HepG2 (cell line): ENCODE measurements at regions not wholly inside any gene's neighbourhood (a gene's known extent, or its start where the extent isn't known, plus 50 kb on each side); places are given as distances from the start of the nearest gene placed in this dataset.

Source experiments
- ATAC-seq: fragments of 200-7000 bp; cut with Tn5 transposase; 3 replicates; pipeline ENCODE4 v1.9.1; 2020; ENCODE audit warnings: mild to moderate bottlenecking, moderate library complexity
- BruUV-seq: library from RNA; stranded (reverse); fragments of 400-500 nt; replicated peaks from 2 replicates; lab custom pipeline; 2021; lab: Mats Ljungman, UMichigan
- CTCF ChIA-PET: fragments of 300-600 bp; formaldehyde crosslinking; extraction: SDS; loops from one replicate; lab custom pipeline; 2021; ENCODE audit warnings: low total read pairs, inconsistent platforms, low intra/inter-chr PET ratio; lab: Yijun Ruan, JAX
- POLR2A ChIA-PET: fragments of 350-600 bp; sonication (Branson Sonifier 250); formaldehyde crosslinking; loops from one replicate; lab custom pipeline; 2020; ENCODE audit warnings: antibody characterized with exemption, inconsistent platforms; lab: Yijun Ruan, JAX
- DNase-seq: peaks from one replicate; pipeline ENCODE4 v3.0.0-alpha.2; 2015; ENCODE audit warnings: low spot score
- FAIRE-seq: peaks from 3 replicates; lab custom pipeline; 2011; peaks lifted over from hg19 to GRCh38; lab: Jason Lieb, UNC
- H2AFZ ChIP-seq: one replicate; pipeline ENCODE4 v1.6.1; 2011; ENCODE audit warnings: low read length, inconsistent platforms
- H3K27ac ChIP-seq: fragments of 300-600 bp; 3 replicates; pipeline ENCODE4 v1.8.0; 2011; ENCODE audit warnings: mixed run types, mild to moderate bottlenecking, mixed read lengths, low read length, inconsistent platforms; ENCODE audit not compliant: insufficient read depth; ENCODE audit errors: extremely low read length
- H3K27me3 ChIP-seq, 2 experiments: fragments of 200-600 bp in 1 of 2; 2 replicates in 1 of 2; 3 replicates in 1 of 2; pipeline versions ENCODE4 v1.6.0 to v1.8.0; 2011; ENCODE audit warnings: low read length in 2 of 2, mild to moderate bottlenecking in 2 of 2, moderate library complexity in 2 of 2, inconsistent platforms in 1 of 2; ENCODE audit not compliant: insufficient read depth in 2 of 2, control insufficient read depth in 1 of 2
- H3K36me3 ChIP-seq, 2 experiments: fragments of 200-600 bp in 1 of 2; replicated peaks in 1 of 2; 2 replicates in 1 of 2; 3 replicates in 1 of 2; pipeline versions ENCODE4 v1.5.1 to v1.8.0; 2011; ENCODE audit warnings: low read length in 2 of 2, inconsistent platforms in 1 of 2; ENCODE audit not compliant: insufficient read depth in 2 of 2, control insufficient read depth in 1 of 2
- H3K4me1 ChIP-seq: 2 replicates; pipeline ENCODE4 v1.5.1; 2012; ENCODE audit warnings: low read length, inconsistent platforms; ENCODE audit not compliant: insufficient read depth
- H3K4me2 ChIP-seq: 2 replicates; pipeline ENCODE4 v1.6.0; 2011; ENCODE audit warnings: low read depth, low read length, inconsistent platforms
- H3K4me3 ChIP-seq, 3 experiments: fragments of 200-600 bp in 1 of 3; sonication (generic), shearing (Covaris generic) in 1 of 3; replicated peaks in 1 of 3; 2 replicates each; pipeline ENCODE4 v1.5.1; 2011 to 2016; ENCODE audit warnings: low read length in 3 of 3, inconsistent platforms in 2 of 3, low read depth in 2 of 3, mild to moderate bottlenecking in 2 of 3, control low read depth in 1 of 3, mixed read lengths in 1 of 3; ENCODE audit not compliant: insufficient read depth in 1 of 3
- H3K79me2 ChIP-seq: one replicate; pipeline ENCODE4 v1.6.1; 2011; ENCODE audit warnings: low read length, inconsistent platforms; ENCODE audit not compliant: insufficient read depth
- H3K9ac ChIP-seq: 2 replicates; pipeline ENCODE4 v1.6.0; 2011; ENCODE audit warnings: mild to moderate bottlenecking, low read depth, low read length, inconsistent platforms; ENCODE audit not compliant: insufficient read depth
- H3K9me3 ChIP-seq: 2 replicates; pipeline ENCODE4 v1.5.1; 2012; ENCODE audit warnings: mild to moderate bottlenecking, low read length
- H4K20me1 ChIP-seq: 2 replicates; pipeline ENCODE4 v1.6.0; 2011; ENCODE audit warnings: inconsistent platforms, mild to moderate bottlenecking, low read length, moderate library complexity; ENCODE audit not compliant: insufficient read depth
- AHDC1 ChIP-seq: sonication (generic); formaldehyde crosslinking; IDR thresholded peaks from 2 replicates; pipeline ENCODE4 v1.5.1; 2020; ENCODE audit warnings: mild to moderate bottlenecking, missing genetic modification reagents, borderline replicate concordance
- CREB1 ChIP-seq, 2 experiments: fragments of 450-650 bp in 1 of 2; IDR thresholded peaks; 2 replicates each; pipeline ENCODE4 v1.6.1; 2016 to 2017; ENCODE audit warnings: control low read depth in 1 of 2, mild to moderate bottlenecking in 1 of 2, missing compliant biosample characterization in 1 of 2, missing genetic modification characterization in 1 of 2
- EEA1 ChIP-seq: sonication (generic); formaldehyde crosslinking; IDR thresholded peaks from 2 replicates; pipeline ENCODE4 v1.5.1; 2020; ENCODE audit warnings: mild to moderate bottlenecking, missing genetic modification reagents, borderline replicate concordance
- HBP1 ChIP-seq: IDR thresholded peaks from 2 replicates; pipeline ENCODE4 v1.6.1; 2016; ENCODE audit warnings: low read depth, control low read depth
- HMGXB4 ChIP-seq, 2 experiments: sonication (generic) in 1 of 2; formaldehyde crosslinking in 1 of 2; IDR thresholded peaks; 2 replicates each; pipeline versions ENCODE4 v1.4.0 to v1.6.1; 2018 to 2020; ENCODE audit warnings: missing genetic modification reagents in 2 of 2, borderline replicate concordance in 1 of 2, low read depth in 1 of 2, mild to moderate bottlenecking in 1 of 2, missing biosample characterization in 1 of 2
- MNT ChIP-seq: fragments of 450-650 bp; IDR thresholded peaks from 2 replicates; pipeline ENCODE4 v1.6.1; 2016
- REPIN1 ChIP-seq: sonication (generic); formaldehyde crosslinking; IDR thresholded peaks from 2 replicates; pipeline ENCODE4 v1.8.0; 2022; ENCODE audit warnings: missing genetic modification reagents, low read depth, mild to moderate bottlenecking, borderline replicate concordance
- SNAPC5 ChIP-seq: sonication (generic); formaldehyde crosslinking; IDR thresholded peaks from 2 replicates; pipeline ENCODE4 v1.8.1; 2023; ENCODE audit warnings: mild to moderate bottlenecking, missing genetic modification reagents, borderline replicate concordance
- TBP ChIP-seq: sonication (generic); formaldehyde crosslinking; IDR thresholded peaks from 2 replicates; pipeline ENCODE4 v1.5.0; 2020; ENCODE audit warnings: missing genetic modification reagents
- TMF1 ChIP-seq: sonication (generic); formaldehyde crosslinking; IDR thresholded peaks from 2 replicates; pipeline ENCODE4 v1.8.1; 2022; ENCODE audit warnings: low read depth, missing genetic modification reagents
- ZNF326 ChIP-seq: sonication (generic); formaldehyde crosslinking; IDR thresholded peaks from 2 replicates; pipeline ENCODE4 v1.4.0; 2020; ENCODE audit warnings: missing genetic modification reagents, borderline replicate concordance
- ZNF331 ChIP-seq: sonication (generic); formaldehyde crosslinking; IDR thresholded peaks from 2 replicates; pipeline ENCODE4 v1.4.0; 2020; ENCODE audit warnings: missing genetic modification reagents
- ZNF652 ChIP-seq: IDR thresholded peaks from 2 replicates; pipeline ENCODE4 v1.6.1; 2016; ENCODE audit warnings: low read depth, borderline replicate concordance
- ZNF674 ChIP-seq: sonication (generic); formaldehyde crosslinking; IDR thresholded peaks from 2 replicates; pipeline ENCODE4 v1.5.0; 2020; ENCODE audit warnings: low read depth, mild to moderate bottlenecking, missing genetic modification reagents
- WGBS: methylation state at CpG from one replicate; pipeline ENCODE4 v1.1.6; 2017; ENCODE audit warnings: low lambda C conversion rate; 5-methylcytosine and 5-hydroxymethylcytosine counted together
- in situ Hi-C: cut with HindIII; loops from 2 replicates; pipeline ENCODE4 v1.10.0; 2017; ENCODE audit warnings: low pct_unique_long_range_greater_than_20kb; ENCODE audit not compliant: extremely low pct_ligation_motif_present
- intact Hi-C: fragments of 100-400 bp; cut with micrococcal nuclease; formaldehyde crosslinking; loops from one replicate; pipeline ENCODE4 v1.10.0; 2022; ENCODE audit not compliant: unreplicated experiment

GRCh38 chr15:93399121-93399520 is 310.1 kb upstream of the RGMA start:
- Histone ChIP-seq H3K4me2 (no peak overlapping the region), H3K27me3 (no peaks in the 10 kb centered on the region), H3K9ac (no peak overlapping the region), H3K27ac (no peak overlapping the region), H3K79me2 (no peaks in the 10 kb centered on the region), H3K36me3 (no peaks in the 10 kb centered on the region), H2AFZ (no peak overlapping the region), H4K20me1 (no peaks in the 10 kb centered on the region), H3K4me3 (no peak overlapping the region), H3K4me1 (no peaks in the 10 kb centered on the region), H3K9me3 (no peaks in the 10 kb centered on the region)
- intact Hi-C loops (no loop called here), in situ Hi-C loops (no loop called here)
- 7% methylated on average over 2 of the region's 3 CpGs for WGBS
- FAIRE-seq (no peak), DNase-seq (no peak), ATAC-seq (no peak)
- no TSS peak for BruUV-seq
- ChIA-PET POLR2A (no interaction called here), CTCF (no interaction called here)
- no peak for TF ChIP-seq HMGXB4 (CRISPR knock-in tag; IDR thresholded peaks at IDR 0.05; ENCODE audit: borderline replicate concordance in 1 of 2, low read depth in 1 of 2)
- TF ChIP-seq HBP1, result no peak
- TF ChIP-seq MNT, result no peak
- no peak for TF ChIP-seq SNAPC5 (CRISPR knock-in tag)
- TF ChIP-seq REPIN1 (CRISPR knock-in tag), result no peak
- TF ChIP-seq AHDC1 (CRISPR knock-in tag), result no peak
- TF ChIP-seq TBP, result no peak
- TF ChIP-seq ZNF326 (CRISPR knock-in tag), result no peak
- no peak for TF ChIP-seq ZNF652
- no peak for TF ChIP-seq TMF1 (CRISPR knock-in tag)
- no peak for TF ChIP-seq ZNF674 (CRISPR knock-in tag)
- TF ChIP-seq EEA1 (CRISPR knock-in tag), result no peak
- no peak for TF ChIP-seq CREB1 (IDR thresholded peaks at IDR 0.05)
- no peak for TF ChIP-seq CREB1 (CRISPR knock-in tag; IDR thresholded peaks at IDR 0.05)
- no peak for TF ChIP-seq ZNF331
